H9 (cell line): ENCODE measurements at regions not wholly inside any gene's neighbourhood (a gene's known extent, or its start where the extent isn't known, plus 50 kb on each side); places are given as distances from the start of the nearest gene placed in this dataset.

ENCODE experiments used
- DNase-seq: peaks from one replicate; pipeline ENCODE4 v3.0.0-alpha.2; 2017
- H2AFZ ChIP-seq: one replicate; pipeline ENCODE4 v1.6.1; 2013; ENCODE audit warnings: mild to moderate bottlenecking, low read length, control low read depth, moderate library complexity
- H2AK5ac ChIP-seq: 2 replicates; pipeline ENCODE4 v1.6.1; 2013; ENCODE audit warnings: low read length, control low read depth, mixed read lengths; ENCODE audit not compliant: insufficient read length
- H2BK120ac ChIP-seq: one replicate; pipeline ENCODE4 v1.6.1; 2013; ENCODE audit warnings: low read depth, mild to moderate bottlenecking, low read length, control low read depth, inconsistent platforms; ENCODE audit not compliant: poor library complexity, severe bottlenecking
- H2BK12ac ChIP-seq: 2 replicates; pipeline ENCODE4 v1.6.1; 2013; ENCODE audit warnings: low read length, control low read depth, mixed read lengths, low read depth; ENCODE audit not compliant: insufficient read length
- H2BK15ac ChIP-seq: 2 replicates; pipeline ENCODE4 v1.6.1; 2013; ENCODE audit warnings: low read depth, low read length, control low read depth
- H2BK20ac ChIP-seq: one replicate; pipeline ENCODE4 v1.6.1; 2013; ENCODE audit warnings: low read depth, mild to moderate bottlenecking, low read length, control low read depth, inconsistent platforms; ENCODE audit not compliant: poor library complexity, severe bottlenecking
- H2BK5ac ChIP-seq: 2 replicates; pipeline ENCODE4 v1.6.1; 2013; ENCODE audit warnings: low read length, control low read depth, mixed read lengths; ENCODE audit not compliant: insufficient read length
- H3K14ac ChIP-seq: 2 replicates; pipeline ENCODE4 v1.6.1; 2013; ENCODE audit warnings: low read length, control low read depth; ENCODE audit not compliant: insufficient read depth
- H3K18ac ChIP-seq: 2 replicates; pipeline ENCODE4 v1.6.1; 2013; ENCODE audit warnings: low read depth, mild to moderate bottlenecking, mixed read lengths, low read length, control low read depth; ENCODE audit not compliant: insufficient read length
- H3K23ac ChIP-seq: 2 replicates; pipeline ENCODE4 v1.6.1; 2013; ENCODE audit warnings: low read length, control low read depth, mixed read lengths, low read depth; ENCODE audit not compliant: insufficient read length
- H3K23me2 ChIP-seq: 2 replicates; pipeline ENCODE4 v1.6.1; 2013; ENCODE audit warnings: low read depth, mild to moderate bottlenecking, mixed read lengths, low read length, control low read depth; ENCODE audit not compliant: insufficient read length, poor library complexity, severe bottlenecking
- H3K27ac ChIP-seq: 2 replicates; pipeline ENCODE4 v1.5.1; 2013; ENCODE audit warnings: low read length, control low read depth, mixed read lengths, low read depth; ENCODE audit not compliant: insufficient read length
- H3K27me3 ChIP-seq: 2 replicates; pipeline ENCODE4 v1.6.1; 2013; ENCODE audit warnings: low read length, control low read depth, inconsistent platforms; ENCODE audit not compliant: insufficient read depth
- H3K4ac ChIP-seq: 2 replicates; pipeline ENCODE4 v1.6.1; 2013; ENCODE audit warnings: low read depth, mild to moderate bottlenecking, control low read depth, inconsistent platforms, low read length, moderate library complexity
- H3K4me1 ChIP-seq: 2 replicates; pipeline ENCODE4 v1.6.1; 2013; ENCODE audit warnings: low read length, control low read depth, inconsistent platforms; ENCODE audit not compliant: insufficient read depth
- H3K4me2 ChIP-seq: 2 replicates; pipeline ENCODE4 v1.6.1; 2013; ENCODE audit warnings: low read length, control low read depth, mixed read lengths; ENCODE audit not compliant: insufficient read length, insufficient read depth
- H3K56ac ChIP-seq: 2 replicates; pipeline ENCODE4 v1.6.1; 2013; ENCODE audit warnings: low read depth, mild to moderate bottlenecking, mixed read lengths, low read length, control low read depth; ENCODE audit not compliant: insufficient read length
- H3K79me1 ChIP-seq: 2 replicates; pipeline ENCODE4 v1.6.1; 2013; ENCODE audit warnings: low read depth, mild to moderate bottlenecking, moderate library complexity, low read length, control low read depth, inconsistent platforms; ENCODE audit not compliant: insufficient read depth, poor library complexity, severe bottlenecking
- H3K79me2 ChIP-seq: 2 replicates; pipeline ENCODE4 v1.6.1; 2013; ENCODE audit warnings: low read length, control low read depth, inconsistent platforms; ENCODE audit not compliant: insufficient read depth
- H3K9ac ChIP-seq: 2 replicates; pipeline ENCODE4 v1.6.1; 2013; ENCODE audit warnings: low read length, control low read depth, mixed read lengths; ENCODE audit not compliant: insufficient read length; ENCODE audit errors: extremely low read depth
- H3K9me3 ChIP-seq: one replicate; pipeline ENCODE4 v1.6.1; 2013; ENCODE audit warnings: low read depth, low read length, inconsistent platforms; ENCODE audit not compliant: control insufficient read depth
- H3T11ph ChIP-seq: one replicate; pipeline ENCODE4 v1.6.1; 2013; ENCODE audit warnings: mild to moderate bottlenecking, low read length, control low read depth, inconsistent platforms
- H4K20me1 ChIP-seq: one replicate; pipeline ENCODE4 v1.6.1; 2013; ENCODE audit not compliant: control insufficient read depth, insufficient read length, insufficient read depth
- H4K5ac ChIP-seq: 2 replicates; pipeline ENCODE4 v1.6.1; 2013; ENCODE audit warnings: low read depth, mild to moderate bottlenecking, mixed read lengths, low read length, control low read depth; ENCODE audit not compliant: insufficient read length
- H4K8ac ChIP-seq: replicated peaks from 2 replicates; pipeline ENCODE4 v1.6.1; 2013; ENCODE audit warnings: low read length, control low read depth, mixed read lengths, low read depth; ENCODE audit not compliant: insufficient read length
- H4K91ac ChIP-seq: 2 replicates; pipeline ENCODE4 v1.6.1; 2013; ENCODE audit warnings: low read depth, mild to moderate bottlenecking, moderate library complexity, mixed read lengths, low read length, control low read depth; ENCODE audit not compliant: insufficient read length
- H3K27ac Mint-ChIP-seq, 3 experiments: 2 replicates in 2 of 3; 3 replicates in 1 of 3; pipeline ENCODE4 v1.8.0; 2020 to 2021; ENCODE audit warnings: mixed read lengths in 3 of 3, mild to moderate bottlenecking in 1 of 3, moderate library complexity in 1 of 3
- H3K27me3 Mint-ChIP-seq: 2 replicates; pipeline ENCODE4 v1.8.0; 2021; ENCODE audit warnings: low read depth, mild to moderate bottlenecking, moderate library complexity, mixed read lengths
- H3K36me3 Mint-ChIP-seq, 3 experiments: 2 replicates in 2 of 3; 3 replicates in 1 of 3; pipeline ENCODE4 v1.8.0; 2020 to 2021; ENCODE audit warnings: low read depth in 3 of 3, mixed read lengths in 3 of 3; ENCODE audit not compliant: insufficient read depth in 1 of 3
- H3K4me1 Mint-ChIP-seq, 2 experiments: 2 replicates each; pipeline ENCODE4 v1.8.0; 2020; ENCODE audit warnings: mixed read lengths in 2 of 2
- H3K4me3 Mint-ChIP-seq, 2 experiments: 2 replicates in 1 of 2; 3 replicates in 1 of 2; pipeline ENCODE4 v1.8.0; 2020 to 2021; ENCODE audit warnings: mild to moderate bottlenecking in 2 of 2, mixed read lengths in 2 of 2, moderate library complexity in 1 of 2
- H3K9me3 Mint-ChIP-seq, 2 experiments: 2 replicates in 1 of 2; 3 replicates in 1 of 2; pipeline ENCODE4 v1.8.0; 2020; ENCODE audit warnings: mild to moderate bottlenecking in 2 of 2, mixed read lengths in 2 of 2, moderate library complexity in 1 of 2
- CTCF ChIP-seq: fragments of 200-600 bp; sonication (generic); conservative IDR thresholded peaks from 3 replicates; pipeline ENCODE4 v1.8.0; 2021; ENCODE audit warnings: antibody characterized with exemption, mild to moderate bottlenecking
- WGBS: extraction: QIAGEN DNeasy Blood & Tissue Kit; methylation state at CpG from one replicate; pipeline ENCODE4 v1.1.7; 2013; ENCODE audit warnings: missing lambda C conversion rate, low lambda C conversion rate, mixed read lengths; ENCODE audit not compliant: insufficient read length; ENCODE audit errors: extremely low coverage; 5-methylcytosine and 5-hydroxymethylcytosine counted together

GRCh38 chr12:85440271-85440670 lies 160.3 kb downstream of the ALX1 start:
- no peaks in the 10 kb centered on the region for H3K4me1 ChIP-seq
- H3K27me3 ChIP-seq, result no peaks in the 10 kb centered on the region
- H3T11ph ChIP-seq, result no peak overlapping the region
- TF ChIP-seq CTCF, result no peak
- H3K4me3 Mint-ChIP-seq, result no peak overlapping the region
- no peak overlapping the region for H3K14ac ChIP-seq
- no peak overlapping the region for H3K27ac Mint-ChIP-seq
- no peak overlapping the region for H2BK20ac ChIP-seq
- H4K20me1 ChIP-seq, result no peaks in the 10 kb centered on the region
- no peaks in the 10 kb centered on the region for H3K23me2 ChIP-seq
- H2AFZ ChIP-seq, result no peak overlapping the region
- no peaks in the 10 kb centered on the region for H3K9me3 ChIP-seq
- H3K36me3 Mint-ChIP-seq, result no peaks in the 10 kb centered on the region; a peak in 1 of 7 replicates
- no peak overlapping the region for H3K56ac ChIP-seq
- no peak overlapping the region for H4K8ac ChIP-seq
- DNase-seq, result no peak
- no peak overlapping the region for H3K9ac ChIP-seq
- no peak overlapping the region for H2BK15ac ChIP-seq
- H3K4ac ChIP-seq, result no peak overlapping the region
- no peaks in the 10 kb centered on the region for H3K79me2 ChIP-seq
- no peak overlapping the region for H3K4me2 ChIP-seq
- no peaks in the 10 kb centered on the region for H3K27me3 Mint-ChIP-seq
- no peak overlapping the region for H3K23ac ChIP-seq
- peaks cover under 1 to 1% of the 10 kb centered on the region in 2 experiments for H3K4me1 Mint-ChIP-seq
- H2BK12ac ChIP-seq, result no peak overlapping the region
- no CpG with 5 or more reads among the region's 1 CpG for WGBS
- no peak overlapping the region for H2BK5ac ChIP-seq
- H3K18ac ChIP-seq, result no peak overlapping the region
- H2BK120ac ChIP-seq, result no peak overlapping the region
- no peak overlapping the region for H4K5ac ChIP-seq
- no peak overlapping the region for H4K91ac ChIP-seq
- H3K79me1 ChIP-seq, result no peaks in the 10 kb centered on the region
- H3K9me3 Mint-ChIP-seq, result no peaks in the 10 kb centered on the region
- H2AK5ac ChIP-seq, result no peak overlapping the region
- H3K27ac ChIP-seq, result no peak overlapping the region
